SK-N-SH treated with all-trans-retinoic acid at 6 μM for 48 hours (cell line): ENCODE measurements at regions not wholly inside any gene's neighbourhood (a gene's known extent, or its start where the extent isn't known, plus 50 kb on each side); places are given as distances from the start of the nearest gene placed in this dataset.

Experiments used
- ATAC-seq: fragments of 200-7000 bp; cut with Tn5 transposase; 3 replicates; pipeline ENCODE4 v1.9.1; 2020; ENCODE audit warnings: mild to moderate bottlenecking, moderate library complexity
- ARNTL ChIP-seq: fragments of 450-650 bp; formaldehyde crosslinking; IDR thresholded peaks from 2 replicates; pipeline ENCODE4 v1.5.0; 2020; ENCODE audit warnings: low read depth, mild to moderate bottlenecking, moderate library complexity, borderline replicate concordance
- BACH2 ChIP-seq: fragments of 250-450 bp; sonication (Bioruptor Pico); IDR thresholded peaks from 2 replicates; pipeline ENCODE4 v1.9.0; 2021; ENCODE audit warnings: mild to moderate bottlenecking, borderline replicate concordance
- CREB5 ChIP-seq: fragments of 250-450 bp; sonication (Bioruptor Pico); IDR thresholded peaks from 2 replicates; pipeline ENCODE4 v1.5.1; 2020; ENCODE audit warnings: low read depth, mild to moderate bottlenecking, moderate library complexity
- CSDC2 ChIP-seq: fragments of 250-450 bp; sonication (Bioruptor Pico); IDR thresholded peaks from 2 replicates; pipeline ENCODE4 v1.5.0; 2020; ENCODE audit warnings: mild to moderate bottlenecking, moderate library complexity
- CSRNP3 ChIP-seq: fragments of 250-450 bp; sonication (Bioruptor Pico); IDR thresholded peaks from 2 replicates; pipeline ENCODE4 v1.5.1; 2021; ENCODE audit warnings: mild to moderate bottlenecking, moderate library complexity
- ESRRG ChIP-seq: fragments of 250-450 bp; sonication (Bioruptor Pico); IDR thresholded peaks from 2 replicates; pipeline ENCODE4 v1.6.1; 2021; ENCODE audit warnings: mild to moderate bottlenecking
- GLIS3 ChIP-seq: fragments of 250-450 bp; sonication (Bioruptor Pico); IDR thresholded peaks from 2 replicates; pipeline ENCODE4 v1.5.0; 2020; ENCODE audit warnings: mild to moderate bottlenecking, moderate library complexity
- ISL1 ChIP-seq: fragments of 250-450 bp; sonication (Bioruptor Pico); IDR thresholded peaks from 2 replicates; pipeline ENCODE4 v2.1.2; 2022; ENCODE audit warnings: mild to moderate bottlenecking, moderate library complexity
- OSR1 ChIP-seq: fragments of 250-450 bp; sonication (Bioruptor Pico); IDR thresholded peaks from 2 replicates; pipeline ENCODE4 v1.8.0; 2022; ENCODE audit warnings: moderate library complexity, mild to moderate bottlenecking, inconsistent platforms
- POU6F1 ChIP-seq: fragments of 250-450 bp; sonication (Bioruptor Pico); IDR thresholded peaks from 2 replicates; pipeline ENCODE4 v1.8.0; 2021; ENCODE audit warnings: low read depth, mild to moderate bottlenecking, moderate library complexity, borderline replicate concordance
- PPARA ChIP-seq: fragments of 250-450 bp; sonication (Bioruptor Pico); IDR thresholded peaks from 2 replicates; pipeline ENCODE4 v1.5.0; 2020; ENCODE audit warnings: mild to moderate bottlenecking, borderline replicate concordance
- RARB ChIP-seq: fragments of 250-450 bp; sonication (Bioruptor Pico); IDR thresholded peaks from 2 replicates; pipeline ENCODE4 v1.8.0; 2021; ENCODE audit warnings: mild to moderate bottlenecking, moderate library complexity
- SNAI2 ChIP-seq: fragments of 250-450 bp; sonication (Bioruptor Pico); IDR thresholded peaks from 2 replicates; pipeline ENCODE4 v1.5.0; 2020; ENCODE audit warnings: mild to moderate bottlenecking, moderate library complexity
- TCF4 ChIP-seq: fragments of 250-450 bp; sonication (Bioruptor Pico); IDR thresholded peaks from 2 replicates; pipeline ENCODE4 v1.8.0; 2021; ENCODE audit warnings: mild to moderate bottlenecking, moderate library complexity, borderline replicate concordance
- TOX ChIP-seq: fragments of 250-450 bp; sonication (Bioruptor Pico); IDR thresholded peaks from 2 replicates; pipeline ENCODE4 v1.8.0; 2021; ENCODE audit warnings: mild to moderate bottlenecking, moderate library complexity, borderline replicate concordance
- TSHZ2 ChIP-seq: fragments of 250-450 bp; sonication (Bioruptor Pico); IDR thresholded peaks from 2 replicates; pipeline ENCODE4 v1.5.0; 2020; ENCODE audit warnings: mild to moderate bottlenecking, moderate library complexity
- ZFP3 ChIP-seq: fragments of 250-450 bp; sonication (Bioruptor Pico); IDR thresholded peaks from 2 replicates; pipeline ENCODE4 v1.5.0; 2020; ENCODE audit warnings: mild to moderate bottlenecking, moderate library complexity
- ZFP30 ChIP-seq: fragments of 450-650 bp; formaldehyde crosslinking; IDR thresholded peaks from 2 replicates; pipeline ENCODE4 v1.5.0; 2022; ENCODE audit warnings: mild to moderate bottlenecking, moderate library complexity
- ZNF565 ChIP-seq: fragments of 450-650 bp; formaldehyde crosslinking; conservative IDR thresholded peaks from 2 replicates; pipeline ENCODE4 v1.5.0; 2020; ENCODE audit warnings: low read depth, mild to moderate bottlenecking, moderate library complexity
- ZNF70 ChIP-seq: fragments of 450-650 bp; formaldehyde crosslinking; IDR thresholded peaks from 2 replicates; pipeline ENCODE4 v1.5.0; 2020; ENCODE audit warnings: mild to moderate bottlenecking, moderate library complexity
- ZNF8 ChIP-seq: fragments of 450-650 bp; formaldehyde crosslinking; IDR thresholded peaks from 2 replicates; pipeline ENCODE4 v1.5.0; 2020; ENCODE audit warnings: mild to moderate bottlenecking, moderate library complexity

- TF ChIP-seq ZNF70 (CRISPR knock-in tag) (no peak), CSRNP3 (CRISPR knock-in tag) (no peak), CREB5 (CRISPR knock-in tag) (no peak), OSR1 (CRISPR knock-in tag) (no peak), CSDC2 (CRISPR knock-in tag) (no peak), ZNF565 (CRISPR knock-in tag) (no peak), TCF4 (CRISPR knock-in tag) (no peak), RARB (CRISPR knock-in tag) (no peak), POU6F1 (CRISPR knock-in tag) (no peak), TOX (CRISPR knock-in tag) (no peak), ISL1 (CRISPR knock-in tag) (no peak), GLIS3 (CRISPR knock-in tag) (no peak), ZFP30 (CRISPR knock-in tag) (no peak), BACH2 (no peak), TSHZ2 (CRISPR knock-in tag) (no peak), ZFP3 (CRISPR knock-in tag) (no peak)
- ATAC-seq = no peak
Observed at GRCh38 chr2:7819316-7819715, 862.5 kb upstream of the ID2 start.

- TF ChIP-seq TSHZ2 (CRISPR knock-in tag) (no peak), TOX (CRISPR knock-in tag) (no peak), ARNTL (CRISPR knock-in tag) (no peak), ZNF8 (no peak), BACH2 (no peak), PPARA (CRISPR knock-in tag) (no peak), OSR1 (CRISPR knock-in tag) (no peak), ESRRG (no peak)
- no peak for ATAC-seq
Observed at GRCh38 chr2:7819850-7820249, 862.0 kb upstream of the ID2 start.

- no peak for ATAC-seq
- TF ChIP-seq RARB (CRISPR knock-in tag) (no peak), CREB5 (CRISPR knock-in tag) (no peak), SNAI2 (CRISPR knock-in tag) (no peak), BACH2 (no peak), ZFP30 (CRISPR knock-in tag) (no peak), TOX (CRISPR knock-in tag) (no peak), CSRNP3 (CRISPR knock-in tag) (no peak)
Observed at GRCh38 chr2:7824211-7824610, 857.6 kb upstream of the ID2 start.
